Colonic mucosa (tissue), 4 donors: ENCODE measurements at regions not wholly inside any gene's neighbourhood (a gene's known extent, or its start where the extent isn't known, plus 50 kb on each side); places are given as distances from the start of the nearest gene placed in this dataset.

Experiments
- DNase-seq: peaks from one replicate; pipeline ENCODE4 v3.0.0-alpha.2; 2020
- H3K27ac ChIP-seq: fragments of 200-600 bp; one replicate; pipeline ENCODE4 v1.8.0; 2021
- H3K27me3 ChIP-seq: fragments of 200-600 bp; one replicate; pipeline ENCODE4 v1.8.0; 2021
- H3K36me3 ChIP-seq: fragments of 200-600 bp; one replicate; pipeline ENCODE4 v1.8.0; 2021
- H3K4me1 ChIP-seq: fragments of 200-600 bp; one replicate; pipeline ENCODE4 v1.8.0; 2021; ENCODE audit warnings: mild to moderate bottlenecking
- H3K4me3 ChIP-seq: fragments of 200-600 bp; one replicate; pipeline ENCODE4 v1.8.0; 2021
- H3K9ac ChIP-seq, 2 donors: one replicate each; pipeline ENCODE4 v1.7.0; 2013; ENCODE audit warnings: control low read depth in 2 of 2, low read depth in 2 of 2, low read length in 2 of 2
- H3K9me3 ChIP-seq: fragments of 200-600 bp; one replicate; pipeline ENCODE4 v1.8.0; 2021
- CTCF ChIP-seq: fragments of 200-600 bp; IDR thresholded peaks from one replicate; pipeline ENCODE4 v1.8.0; 2022; ENCODE audit warnings: antibody characterized with exemption, mild to moderate bottlenecking
- intact Hi-C: fragments of 100-400 bp; cut with DNase I; formaldehyde crosslinking; loops from one replicate; pipeline ENCODE4 v1.14.1; 2022
- donor health status: healthy.
- donor health status: DM: no; HTN: no; CAD: no.
- donor health status: DM: no; HTN: no; CAD: no.

- no peak overlapping the region for H3K27ac ChIP-seq
- H3K4me1 ChIP-seq = no peaks in the 10 kb centered on the region
- H3K36me3 ChIP-seq = no peaks in the 10 kb centered on the region
- no peaks in the 10 kb centered on the region for H3K9me3 ChIP-seq
- TF ChIP-seq CTCF = no peak
- no peak overlapping the region for H3K4me3 ChIP-seq
- H3K9ac ChIP-seq = no peak overlapping the region
- H3K27me3 ChIP-seq = no peaks in the 10 kb centered on the region
- intact Hi-C loops = no loop called here
- no peak for DNase-seq
Observed at GRCh38 chr1:96409689-96410088, 311.9 kb upstream of the PTBP2 start.

- H3K27ac ChIP-seq = no peak overlapping the region
- no peak for TF ChIP-seq CTCF
- no peak overlapping the region for H3K4me3 ChIP-seq
- intact Hi-C loops = no loop called here
- H3K4me1 ChIP-seq = no peaks in the 10 kb centered on the region
- no peaks in the 10 kb centered on the region for H3K27me3 ChIP-seq
- H3K36me3 ChIP-seq = no peaks in the 10 kb centered on the region
- no peaks in the 10 kb centered on the region for H3K9me3 ChIP-seq
- no peak overlapping the region for H3K9ac ChIP-seq
- no peak for DNase-seq
Observed at GRCh38 chr1:96411006-96411405, 310.6 kb upstream of the PTBP2 start.

- DNase-seq = no peak
- Histone ChIP-seq H3K4me3 (no peak overlapping the region), H3K27me3 (no peaks in the 10 kb centered on the region), H3K9ac (no peak overlapping the region), H3K4me1 (no peaks in the 10 kb centered on the region), H3K27ac (no peak overlapping the region), H3K9me3 (no peaks in the 10 kb centered on the region), H3K36me3 (no peaks in the 10 kb centered on the region)
- TF ChIP-seq CTCF = no peak
- intact Hi-C loops = no loop called here
Observed at GRCh38 chr1:96414598-96414997, 307.0 kb upstream of the PTBP2 start.

- no peak for DNase-seq
- Histone ChIP-seq H3K27ac (no peak overlapping the region), H3K9ac (no peak overlapping the region), H3K4me3 (no peak overlapping the region), H3K9me3 (no peaks in the 10 kb centered on the region), H3K4me1 (no peaks in the 10 kb centered on the region), H3K36me3 (no peaks in the 10 kb centered on the region), H3K27me3 (no peaks in the 10 kb centered on the region)
- no peak for TF ChIP-seq CTCF
- intact Hi-C loops = no loop called here
Observed at GRCh38 chr1:96416111-96416595, 305.4 kb upstream of the PTBP2 start.

GRCh38 chr1:96416701-96417444 lies 304.7 kb upstream of the PTBP2 start:
- no peak for TF ChIP-seq CTCF
- DNase-seq = no peak
- Histone ChIP-seq H3K27me3 (no peaks in the 10 kb centered on the region), H3K4me1 (no peaks in the 10 kb centered on the region), H3K9ac (no peak overlapping the region), H3K9me3 (no peaks in the 10 kb centered on the region), H3K4me3 (no peak overlapping the region), H3K36me3 (no peaks in the 10 kb centered on the region), H3K27ac (no peak overlapping the region)
- intact Hi-C loops = no loop called here
